Mesenchymal stem cell (in vitro differentiated cells and primary cell): ENCODE measurements at regions not wholly inside any gene's neighbourhood (a gene's known extent, or its start where the extent isn't known, plus 50 kb on each side); places are given as distances from the start of the nearest gene placed in this dataset.
A peak's percentile ranks its signal among the peaks of the same experiment; 100 is the strongest.

Experiments
- DNase-seq: peaks from one replicate; pipeline ENCODE4 v3.0.0-alpha.2; 2013
- H2AFZ ChIP-seq: one replicate; pipeline ENCODE4 v1.6.1; 2013; ENCODE audit warnings: low read depth, mild to moderate bottlenecking, control low read depth, inconsistent platforms, low read length, moderate library complexity
- H2AK5ac ChIP-seq: 2 replicates; pipeline ENCODE4 v1.6.1; 2013; ENCODE audit warnings: low read length, moderate library complexity, mild to moderate bottlenecking, inconsistent platforms; ENCODE audit not compliant: severe bottlenecking
- H2BK120ac ChIP-seq: one replicate; pipeline ENCODE4 v1.6.1; 2013; ENCODE audit warnings: low read depth, mild to moderate bottlenecking, inconsistent platforms, low read length, moderate library complexity
- H2BK12ac ChIP-seq, 2 experiments: one replicate each; pipeline ENCODE4 v1.6.1; 2013; ENCODE audit warnings: inconsistent platforms in 2 of 2, low read length in 2 of 2, mild to moderate bottlenecking in 2 of 2, moderate library complexity in 2 of 2, control low read depth in 1 of 2
- H2BK15ac ChIP-seq: one replicate; pipeline ENCODE4 v1.6.1; 2013; ENCODE audit warnings: mild to moderate bottlenecking, low read depth, inconsistent platforms; ENCODE audit not compliant: poor library complexity, severe bottlenecking
- H2BK5ac ChIP-seq: 2 replicates; pipeline ENCODE4 v1.6.1; 2013; ENCODE audit warnings: low read depth, mild to moderate bottlenecking, low read length, control low read depth, inconsistent platforms; ENCODE audit not compliant: poor library complexity, severe bottlenecking
- H3K14ac ChIP-seq, 2 experiments: one replicate each; pipeline ENCODE4 v1.6.1; 2013; ENCODE audit warnings: inconsistent platforms in 2 of 2, low read length in 2 of 2, control low read depth in 1 of 2, mild to moderate bottlenecking in 1 of 2, moderate library complexity in 1 of 2
- H3K18ac ChIP-seq, 2 experiments: one replicate each; pipeline ENCODE4 v1.6.1; 2013; ENCODE audit warnings: inconsistent platforms in 2 of 2, low read length in 2 of 2, control low read depth in 1 of 2, low read depth in 1 of 2, mild to moderate bottlenecking in 1 of 2
- H3K23ac ChIP-seq, 2 experiments: one replicate each; pipeline ENCODE4 v1.6.1; 2013; ENCODE audit warnings: inconsistent platforms in 2 of 2, low read length in 2 of 2, mild to moderate bottlenecking in 2 of 2, moderate library complexity in 2 of 2, control low read depth in 1 of 2
- H3K27ac ChIP-seq: 2 replicates; pipeline ENCODE4 v1.5.1; 2013; ENCODE audit warnings: mild to moderate bottlenecking, moderate library complexity, low read length, control low read depth, inconsistent platforms; ENCODE audit not compliant: poor library complexity, severe bottlenecking
- H3K27me3 ChIP-seq, 2 experiments: 2 replicates each; pipeline versions ENCODE4 v1.6.1 to v1.7.0; 2013; ENCODE audit warnings: low read length in 2 of 2, mild to moderate bottlenecking in 2 of 2, moderate library complexity in 2 of 2, control low read depth in 1 of 2, inconsistent platforms in 1 of 2; ENCODE audit not compliant: control insufficient read depth in 1 of 2, insufficient read depth in 1 of 2
- H3K36me3 ChIP-seq, 2 experiments: 2 replicates each; pipeline versions ENCODE4 v1.6.1 to v1.7.0; 2013; ENCODE audit warnings: low read length in 2 of 2, control low read depth in 1 of 2, inconsistent platforms in 1 of 2, low read depth in 1 of 2, mild to moderate bottlenecking in 1 of 2; ENCODE audit not compliant: insufficient read depth in 2 of 2, control insufficient read depth in 1 of 2
- H3K4ac ChIP-seq, 2 experiments: one replicate each; pipeline ENCODE4 v1.6.1; 2013; ENCODE audit warnings: inconsistent platforms in 2 of 2, low read length in 2 of 2, mild to moderate bottlenecking in 2 of 2, moderate library complexity in 2 of 2, control low read depth in 1 of 2, low read depth in 1 of 2
- H3K4me1 ChIP-seq: 2 replicates; pipeline ENCODE4 v1.6.1; 2013; ENCODE audit warnings: low read depth, low read length, control low read depth; ENCODE audit not compliant: control insufficient read depth, insufficient read depth
- H3K4me2 ChIP-seq: 2 replicates; pipeline ENCODE4 v1.6.1; 2013; ENCODE audit warnings: low read length, mild to moderate bottlenecking, inconsistent platforms; ENCODE audit not compliant: poor library complexity, severe bottlenecking
- H3K4me3 ChIP-seq, 2 experiments: 2 replicates each; pipeline versions ENCODE4 v1.5.1 to v1.7.0; 2013; ENCODE audit warnings: low read length in 2 of 2, mild to moderate bottlenecking in 2 of 2, control low read depth in 1 of 2, low read depth in 1 of 2; ENCODE audit not compliant: insufficient read depth in 1 of 2
- H3K79me1 ChIP-seq: replicated peaks from 2 replicates; pipeline ENCODE4 v1.6.1; 2013; ENCODE audit warnings: mild to moderate bottlenecking, control low read depth, low read length, inconsistent platforms; ENCODE audit not compliant: poor library complexity, severe bottlenecking
- H3K9ac ChIP-seq: 2 replicates; pipeline ENCODE4 v1.7.0; 2013; ENCODE audit warnings: mild to moderate bottlenecking, low read length, moderate library complexity
- H3K9me3 ChIP-seq: 2 replicates; pipeline ENCODE4 v1.7.0; 2013; ENCODE audit warnings: mild to moderate bottlenecking, low read length; ENCODE audit not compliant: control insufficient read depth
- H4K8ac ChIP-seq: one replicate; pipeline ENCODE4 v1.6.1; 2013; ENCODE audit warnings: inconsistent platforms, mild to moderate bottlenecking, low read length, moderate library complexity
- H4K91ac ChIP-seq: one replicate; pipeline ENCODE4 v1.6.1; 2013; ENCODE audit warnings: mild to moderate bottlenecking, low read length, inconsistent platforms
- WGBS: methylation state at CpG from one replicate; pipeline ENCODE4 v1.1.7; 2013; ENCODE audit warnings: mixed read lengths; 5-methylcytosine and 5-hydroxymethylcytosine counted together

- H2AK5ac ChIP-seq, result no peak overlapping the region
- no peaks in the 10 kb centered on the region for H3K79me1 ChIP-seq
- H2BK12ac ChIP-seq, result no peak overlapping the region
- no peak overlapping the region for H3K27ac ChIP-seq
- no peak overlapping the region for H3K4ac ChIP-seq
- no peak for DNase-seq
- no peak overlapping the region for H2BK5ac ChIP-seq
- no peak overlapping the region for H3K18ac ChIP-seq
- no peak overlapping the region for H3K9ac ChIP-seq
- no peak overlapping the region for H3K4me2 ChIP-seq
- H2BK120ac ChIP-seq, result no peak overlapping the region
- H3K36me3 ChIP-seq, result no peaks in the 10 kb centered on the region
- H4K91ac ChIP-seq, result no peak overlapping the region
- no peaks in the 10 kb centered on the region for H3K27me3 ChIP-seq
- no peak overlapping the region for H3K23ac ChIP-seq
- no peak overlapping the region for H3K4me3 ChIP-seq
- no peak overlapping the region for H3K14ac ChIP-seq
- no peak overlapping the region for H2BK15ac ChIP-seq
- no peak overlapping the region for H4K8ac ChIP-seq
- H2AFZ ChIP-seq, result no peak overlapping the region
- peaks cover 27% of the 10 kb centered on the region for H3K9me3 ChIP-seq
- no peaks in the 10 kb centered on the region for H3K4me1 ChIP-seq
- no CpG with 5 or more reads among the region's 1 CpG for WGBS
Measured at GRCh38 chr4:53755656-53756055, 164.4 kb upstream of the LNX1 start.

- no peak overlapping the region for H4K91ac ChIP-seq
- no peak overlapping the region for H2BK12ac ChIP-seq
- H2BK120ac ChIP-seq, result no peak overlapping the region
- no peaks in the 10 kb centered on the region for H3K4me1 ChIP-seq
- no peaks in the 10 kb centered on the region for H3K36me3 ChIP-seq
- no peak overlapping the region for H3K4me3 ChIP-seq
- no peak overlapping the region for H4K8ac ChIP-seq
- H3K4ac ChIP-seq, result no peak overlapping the region
- H2AFZ ChIP-seq, result no peak overlapping the region
- H3K14ac ChIP-seq, result no peak overlapping the region
- no peak overlapping the region for H3K27ac ChIP-seq
- 78% methylated on average over 2 of the region's 2 CpGs for WGBS
- no peak overlapping the region for H2BK5ac ChIP-seq
- H3K4me2 ChIP-seq, result no peak overlapping the region
- H3K23ac ChIP-seq, result no peak overlapping the region
- H3K9me3 ChIP-seq, result peaks cover 27% of the 10 kb centered on the region
- H3K9ac ChIP-seq, result no peak overlapping the region
- DNase-seq, result no peak
- no peaks in the 10 kb centered on the region for H3K27me3 ChIP-seq
- H3K79me1 ChIP-seq, result no peaks in the 10 kb centered on the region
- H2AK5ac ChIP-seq, result no peak overlapping the region
- H3K18ac ChIP-seq, result no peak overlapping the region
- H2BK15ac ChIP-seq, result no peak overlapping the region
Measured at GRCh38 chr4:53752124-53752523, 160.8 kb upstream of the LNX1 start.

GRCh38 chr4:53748328-53748772, 157.1 kb upstream of the LNX1 start:
- H4K91ac ChIP-seq, result peak overlapping the region; percentile 71
- H2BK12ac ChIP-seq, result peak overlapping the region; percentile 11 to 15
- no peaks in the 10 kb centered on the region for H3K36me3 ChIP-seq
- H3K27ac ChIP-seq, result no peak overlapping the region
- H2AK5ac ChIP-seq, result no peak overlapping the region
- no peak overlapping the region for H2BK120ac ChIP-seq
- no peak overlapping the region for H3K23ac ChIP-seq
- H3K4ac ChIP-seq, result peak overlapping the region in 1 of 2 experiments; percentile 54
- H2BK5ac ChIP-seq, result no peak overlapping the region
- H2AFZ ChIP-seq, result peak overlapping the region; percentile 15
- H3K27me3 ChIP-seq, result no peaks in the 10 kb centered on the region
- H2BK15ac ChIP-seq, result no peak overlapping the region
- peak overlapping the region; percentile 24 to 67 for H3K18ac ChIP-seq
- H3K4me2 ChIP-seq, result no peak overlapping the region
- H3K9ac ChIP-seq, result no peak overlapping the region
- no peaks in the 10 kb centered on the region for H3K79me1 ChIP-seq
- no peaks in the 10 kb centered on the region for H3K4me1 ChIP-seq
- WGBS, result 90% methylated on average over 1 of the region's 2 CpGs
- H3K14ac ChIP-seq, result no peak overlapping the region
- DNase-seq, result peak; percentile 46
- H3K9me3 ChIP-seq, result peaks cover 4% of the 10 kb centered on the region
- peak overlapping the region; percentile 75 for H4K8ac ChIP-seq
- no peak overlapping the region for H3K4me3 ChIP-seq

DNA sequence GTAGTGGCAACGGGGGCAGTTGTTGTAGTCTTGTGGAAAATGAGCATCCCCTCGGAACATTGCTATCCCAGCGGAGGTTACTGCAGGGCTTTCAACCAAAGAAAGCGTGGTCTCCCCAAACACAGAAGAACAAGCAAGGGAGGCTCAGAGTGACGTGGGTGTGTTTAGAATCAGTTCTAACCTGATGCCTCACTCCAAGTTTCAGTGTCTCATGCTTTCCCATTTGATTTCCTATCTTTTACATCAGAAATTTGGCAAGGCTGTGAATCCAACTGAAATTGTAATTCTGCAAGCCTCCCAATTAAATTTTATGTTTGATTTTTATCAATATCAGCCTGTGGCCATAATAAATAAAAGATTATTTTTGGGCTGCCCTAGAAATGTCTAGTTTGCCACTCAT, 156.1 kb upstream of the LNX1 start:
- H3K36me3 ChIP-seq, result no peaks in the 10 kb centered on the region
- no peak for DNase-seq

More for the DNA sequence above, 156.1 kb upstream of the LNX1 start:
- Histone ChIP-seq H2BK12ac (peak overlapping the region in 1 of 2 experiments; percentile 3), H3K4me3 (no peak overlapping the region), H3K27me3 (no peaks in the 10 kb centered on the region), H3K9ac (no peak overlapping the region), H4K91ac (no peak overlapping the region), H2AK5ac (no peak overlapping the region), H4K8ac (no peak overlapping the region), H3K14ac (no peak overlapping the region), H2BK5ac (no peak overlapping the region), H3K4ac (no peak overlapping the region), H3K9me3 (no peaks in the 10 kb centered on the region), H2BK120ac (no peak overlapping the region), H3K18ac (no peak overlapping the region), H2AFZ (no peak overlapping the region), H3K4me1 (no peaks in the 10 kb centered on the region), H3K27ac (no peak overlapping the region), H3K23ac (no peak overlapping the region), H2BK15ac (no peak overlapping the region), H3K4me2 (no peak overlapping the region), H3K79me1 (no peaks in the 10 kb centered on the region)
- WGBS, result 96% methylated on average over 5 of the region's 5 CpGs
